ENCODE measurements at regions not wholly inside any gene's neighbourhood (a gene's known extent, or its start where the extent isn't known, plus 50 kb on each side); places are given as distances from the start of the nearest gene placed in this dataset.
"Not testable (repeated sequence)": the region's sequence is repeated elsewhere in the genome, so short reads cannot be mapped to it uniquely, and the experiment has no call there.

DNA sequence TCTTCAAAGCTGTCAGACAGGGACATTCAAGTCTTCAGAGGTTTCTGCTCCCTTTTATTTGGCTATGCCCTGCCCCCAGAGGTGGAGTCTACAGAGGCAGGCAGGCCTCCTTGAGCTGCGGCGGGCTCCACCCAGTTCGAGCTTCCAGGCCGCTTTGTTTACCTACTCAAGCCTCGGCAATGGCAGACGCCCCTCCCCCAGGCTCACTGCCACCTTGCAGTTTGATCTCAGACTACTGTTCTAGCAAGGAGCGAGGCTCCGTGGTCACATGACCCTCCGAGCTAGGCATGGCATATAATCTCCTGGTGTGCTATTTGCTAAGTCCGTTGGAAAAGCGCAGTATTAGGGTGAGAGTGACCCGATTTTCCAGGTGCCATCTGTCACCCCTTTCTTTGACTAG lies 462.6 kb upstream of the HS3ST5 start:
- DNase-seq (ENCODE audit: low read depth in 2 of 2) = not testable (repeated sequence)

DNA sequence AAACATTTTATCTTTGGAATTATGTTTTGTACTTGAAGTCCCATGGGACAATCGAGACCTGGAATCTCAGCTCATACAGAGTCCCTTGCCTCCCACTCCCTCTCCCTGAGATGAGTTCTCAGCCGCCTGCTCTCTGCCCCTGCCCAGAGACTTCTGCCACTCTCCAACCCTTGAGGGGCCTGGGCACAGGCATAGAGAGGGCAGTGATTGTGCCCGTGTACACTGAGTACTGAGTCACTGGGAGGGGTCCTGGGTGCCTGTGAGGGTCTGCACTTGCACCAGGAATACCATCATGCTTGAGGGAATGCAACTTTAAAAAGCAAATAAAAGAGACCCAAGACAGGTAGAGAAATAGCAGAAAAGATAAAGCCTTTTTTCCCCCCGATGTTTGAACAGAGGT lies 453.8 kb upstream of the HS3ST5 start:
- DNase-seq (ENCODE audit: low read depth in 2 of 2) = no peak

DNA sequence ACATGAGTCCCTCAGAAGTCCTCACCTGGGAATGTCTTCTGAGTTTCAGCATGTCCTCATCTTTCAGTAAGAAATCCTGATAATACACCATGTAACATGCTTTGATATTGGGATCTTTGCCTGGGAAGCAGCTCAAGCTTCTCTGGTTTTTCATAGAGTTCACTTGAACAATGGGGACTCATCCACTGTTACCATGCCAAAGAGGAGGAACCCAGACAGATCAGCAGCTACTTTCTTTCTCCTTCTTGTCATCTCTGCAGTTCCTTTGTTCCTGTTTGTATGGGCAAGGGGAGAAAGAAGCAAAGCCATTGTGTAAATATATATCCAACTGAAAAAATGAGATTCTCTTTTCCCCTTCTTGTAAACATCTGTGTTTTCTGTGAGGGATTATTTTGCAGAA lies 450.6 kb upstream of the HS3ST5 start:
- no peak for DNase-seq (ENCODE audit: low read depth in 2 of 2)

DNA sequence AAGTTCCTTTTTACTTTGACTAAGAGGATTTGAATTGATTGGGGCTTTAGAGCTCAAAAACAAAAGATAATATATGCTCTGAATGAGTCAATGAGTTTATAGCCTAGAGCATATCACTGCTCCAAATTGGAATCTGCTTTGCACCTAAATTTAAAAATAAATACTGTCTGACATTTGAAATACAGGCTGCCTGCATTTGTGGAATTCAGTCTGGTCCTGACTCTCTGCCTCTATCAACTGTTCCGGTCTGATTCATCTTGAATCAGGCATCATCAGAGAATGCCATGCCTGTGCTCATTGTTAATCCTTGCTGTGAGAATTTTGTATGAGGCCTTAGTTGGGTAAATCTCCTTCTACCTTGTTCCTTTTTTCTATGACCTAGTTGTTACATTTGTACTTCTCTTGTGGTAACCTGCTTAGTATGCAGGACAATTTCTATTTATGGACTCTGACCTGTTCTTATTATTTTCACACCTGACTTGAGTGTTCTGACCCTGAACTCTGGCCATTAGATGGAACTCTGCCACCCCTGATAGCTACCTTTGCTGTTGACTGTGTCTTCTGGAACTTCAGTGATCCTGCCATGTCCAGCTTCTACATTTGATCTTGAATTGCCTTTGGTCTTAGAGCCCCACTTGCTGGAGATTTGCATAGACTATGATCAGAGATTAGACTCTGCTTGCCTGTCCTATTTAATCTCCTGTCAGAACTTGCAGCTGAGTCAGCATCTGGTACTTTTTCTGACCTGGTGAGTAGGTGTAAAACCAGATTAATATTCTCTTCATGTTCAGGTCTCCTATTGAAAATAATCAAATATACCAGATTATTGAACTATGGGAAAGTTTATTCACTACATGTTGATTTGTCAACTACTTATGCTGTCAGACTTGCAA lies 442.7 kb upstream of the HS3ST5 start:
- DNase-seq (ENCODE audit: low read depth in 2 of 2) = no peak

DNA sequence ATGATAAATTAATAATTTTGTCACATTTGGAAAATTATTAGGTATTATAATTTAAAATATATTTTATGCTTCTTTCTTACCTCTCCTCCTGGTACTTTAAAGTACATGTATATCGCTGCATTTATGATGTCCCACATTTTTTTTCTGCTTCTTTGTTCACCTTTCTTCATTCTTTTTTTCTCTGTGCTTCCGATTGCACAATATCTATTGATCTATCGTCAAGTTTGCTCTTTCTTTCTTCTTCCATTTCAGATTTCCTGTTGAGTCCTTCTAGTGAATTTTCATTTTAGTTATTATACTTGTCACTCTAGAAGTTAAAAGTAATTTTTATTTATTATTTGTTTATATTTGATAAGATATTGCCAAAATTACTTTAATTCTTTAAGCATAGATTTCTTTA lies 441.0 kb upstream of the HS3ST5 start:
- DNase-seq (ENCODE audit: low read depth in 2 of 2) = no peak

DNA sequence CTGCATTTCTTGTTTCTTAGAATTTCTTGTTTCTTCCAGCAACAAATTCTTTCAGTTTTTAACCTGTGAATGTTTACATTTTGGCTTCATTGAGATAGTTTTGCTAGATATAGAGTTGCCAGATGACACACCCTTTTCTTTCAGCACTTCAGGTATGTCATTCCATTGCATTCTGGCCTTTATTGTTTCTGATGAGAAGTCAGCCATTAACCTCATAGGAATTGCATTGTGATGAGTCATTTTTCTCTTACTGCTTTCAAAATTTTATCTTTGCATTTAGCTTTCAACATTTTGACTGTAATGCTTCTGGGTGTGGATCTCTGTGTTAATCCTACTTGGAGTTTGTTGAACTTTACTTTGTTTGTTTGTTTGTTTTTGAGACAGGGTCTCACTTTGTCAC lies 440.3 kb upstream of the HS3ST5 start:
- DNase-seq (ENCODE audit: low read depth in 2 of 2) = no peak

DNA sequence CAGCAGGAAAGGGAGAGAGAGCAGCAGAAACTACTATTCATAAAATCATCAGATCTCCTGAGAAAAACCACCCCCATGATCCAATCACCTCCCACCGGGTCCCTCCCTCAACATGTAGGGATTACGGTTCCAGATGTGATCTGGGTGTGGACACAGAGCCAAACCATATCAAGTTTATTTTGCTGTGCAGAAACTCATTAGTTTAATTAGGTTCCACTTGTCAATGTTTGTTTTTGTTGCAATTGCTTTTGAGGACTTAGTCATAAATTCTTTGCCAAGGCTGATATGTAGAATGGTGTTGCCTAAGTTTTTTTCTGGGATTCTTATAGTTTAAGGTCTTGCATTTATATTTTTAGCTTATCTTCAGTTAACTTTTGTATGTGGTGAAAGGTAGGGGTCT lies 422.0 kb upstream of the HS3ST5 start:
- DNase-seq (ENCODE audit: low read depth in 2 of 2) = no peak

DNA sequence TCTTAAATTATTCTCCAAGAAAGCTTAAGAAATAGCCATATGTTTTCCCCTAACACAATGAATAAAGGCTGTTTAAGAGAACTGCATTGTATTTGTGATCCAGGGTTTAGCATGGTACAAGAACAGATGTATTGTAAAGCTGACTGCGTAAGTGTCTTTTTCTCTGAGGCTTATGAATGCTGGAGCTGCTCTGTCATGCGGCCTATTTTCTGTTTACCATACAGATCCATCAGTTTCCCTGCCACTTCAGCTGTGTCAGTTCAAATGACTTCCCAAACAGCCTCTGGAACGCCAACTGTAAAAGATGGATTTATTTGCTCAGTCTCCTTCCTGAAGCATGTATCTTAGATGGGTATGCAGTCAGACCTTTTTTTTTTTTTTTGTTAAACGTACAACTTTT lies 419.3 kb upstream of the HS3ST5 start:
- DNase-seq (ENCODE audit: low read depth in 2 of 2) = no peak

DNA sequence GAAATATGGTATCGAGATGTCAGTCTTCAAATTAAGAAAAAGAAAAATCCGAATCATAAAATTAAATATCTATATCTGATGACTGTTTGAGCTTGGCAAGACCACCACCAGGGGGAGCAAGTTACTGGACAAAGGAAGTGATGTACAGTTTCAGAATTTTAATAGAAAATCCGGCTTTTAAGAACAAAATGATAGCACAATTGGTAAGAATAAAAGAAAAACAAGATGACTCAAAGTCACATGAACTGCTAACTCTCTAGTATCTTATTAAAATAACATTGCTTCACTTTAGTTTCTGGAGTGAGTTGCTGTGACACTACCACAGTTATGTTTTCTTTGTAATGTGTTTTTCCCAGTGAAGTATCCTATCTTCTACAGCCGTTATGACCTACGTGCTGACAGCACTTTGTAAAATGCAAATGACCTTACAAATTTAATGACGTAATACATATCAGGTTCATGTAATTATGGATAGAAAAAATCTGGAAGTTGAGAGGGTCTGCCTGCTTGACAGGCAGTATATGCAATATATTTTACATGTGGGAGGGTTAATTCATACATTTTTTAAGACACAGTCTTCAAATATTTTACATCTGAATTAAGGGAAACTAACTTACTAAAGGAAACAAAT lies 405.3 kb upstream of the HS3ST5 start:
- peak in 1 of 2 experiments; percentile 17 for DNase-seq (ENCODE audit: low read depth in 2 of 2)

DNA sequence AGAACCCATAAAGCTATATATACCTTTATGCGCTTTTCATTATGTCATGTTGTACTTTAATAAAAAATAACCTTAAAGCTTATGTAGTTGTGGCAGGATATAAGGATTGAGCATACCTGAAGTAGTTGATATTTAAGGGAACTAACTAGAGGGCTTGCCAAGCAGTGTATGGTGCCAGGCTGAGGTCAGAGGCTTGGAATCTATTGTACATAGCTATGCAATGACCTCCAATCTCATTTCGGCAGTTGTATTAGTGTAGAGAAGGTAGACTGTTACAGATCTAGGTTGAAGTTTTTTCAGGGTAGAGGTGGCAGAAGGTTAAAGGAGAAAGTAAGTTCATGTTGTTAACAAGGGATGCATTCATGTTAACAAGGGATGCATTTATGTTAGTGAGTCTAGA lies 397.7 kb upstream of the HS3ST5 start:
- DNase-seq (ENCODE audit: low read depth in 2 of 2) = no peak

DNA sequence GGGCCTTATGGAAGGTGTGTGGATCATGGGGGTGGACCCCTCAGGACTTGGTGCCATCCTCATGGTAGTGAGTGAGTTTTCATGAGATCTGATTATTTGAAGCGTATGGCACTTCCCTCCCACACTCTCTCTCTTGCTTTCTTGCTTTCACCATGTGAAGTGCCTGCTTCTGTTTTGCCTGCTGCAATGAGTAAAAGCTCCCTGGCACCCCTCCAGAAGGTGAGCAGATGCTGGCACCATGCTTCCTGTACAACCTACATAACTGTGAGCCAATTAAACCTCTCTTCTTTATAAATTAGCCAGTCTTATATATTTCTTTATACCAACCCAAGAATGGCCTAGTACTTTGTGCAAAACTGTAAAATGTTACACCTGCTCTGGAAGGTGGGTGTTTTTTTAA lies 396.8 kb upstream of the HS3ST5 start:
- no peak for DNase-seq (ENCODE audit: low read depth in 2 of 2)

DNA sequence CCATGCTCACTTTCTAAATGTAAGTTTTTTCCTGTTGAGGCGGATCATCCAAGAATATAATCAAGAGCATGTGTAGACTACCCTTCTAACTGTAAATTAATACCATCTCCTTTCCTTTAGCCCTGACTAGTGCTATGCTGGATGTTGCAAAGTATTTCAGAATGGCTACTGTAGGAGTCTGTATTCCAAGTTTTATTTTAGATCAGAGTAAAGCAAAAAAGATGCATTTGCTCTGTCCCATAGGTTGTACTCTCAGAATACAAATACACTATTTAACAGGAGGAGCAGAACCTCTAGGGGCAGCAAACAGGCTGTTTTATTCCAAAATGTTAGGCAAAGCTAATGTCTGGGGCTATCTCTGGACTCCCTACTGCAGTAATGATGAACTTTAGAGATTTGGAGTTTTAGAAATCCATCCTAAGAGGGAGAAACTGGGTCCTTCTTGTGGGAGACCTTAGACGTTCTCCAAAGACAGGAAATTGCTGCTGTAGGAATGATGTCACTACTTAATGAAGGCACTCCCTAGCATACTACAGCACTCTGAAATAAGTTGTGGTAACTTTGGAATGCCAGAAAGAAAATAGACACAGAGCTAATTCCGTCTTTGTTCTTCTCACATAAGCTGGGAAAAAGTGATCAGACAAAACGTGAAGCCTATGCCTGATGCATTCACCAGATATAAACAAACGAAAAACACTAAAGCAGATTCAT lies 392.4 kb upstream of the HS3ST5 start:
- DNase-seq (ENCODE audit: low read depth in 2 of 2) = no peak

DNA sequence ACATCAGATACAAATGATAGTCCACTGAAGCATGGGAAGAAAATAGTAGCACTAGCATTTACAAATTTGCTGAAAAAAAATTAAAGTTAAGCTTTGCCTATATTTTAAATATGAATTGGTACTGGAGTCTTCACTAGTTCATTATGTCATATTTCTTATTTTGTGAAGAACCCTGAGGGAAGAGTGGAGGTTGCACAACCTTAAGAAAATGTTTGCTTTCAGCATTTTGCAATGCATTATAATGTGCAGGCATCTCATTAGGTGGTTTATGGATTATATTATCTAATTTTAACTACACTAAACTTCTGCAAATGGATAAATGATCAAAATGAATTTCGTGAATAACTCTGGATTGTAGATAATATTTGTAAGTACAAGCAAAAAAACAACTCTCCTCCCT lies 390.8 kb upstream of the HS3ST5 start:
- DNase-seq (ENCODE audit: low read depth in 2 of 2) = no peak

DNA sequence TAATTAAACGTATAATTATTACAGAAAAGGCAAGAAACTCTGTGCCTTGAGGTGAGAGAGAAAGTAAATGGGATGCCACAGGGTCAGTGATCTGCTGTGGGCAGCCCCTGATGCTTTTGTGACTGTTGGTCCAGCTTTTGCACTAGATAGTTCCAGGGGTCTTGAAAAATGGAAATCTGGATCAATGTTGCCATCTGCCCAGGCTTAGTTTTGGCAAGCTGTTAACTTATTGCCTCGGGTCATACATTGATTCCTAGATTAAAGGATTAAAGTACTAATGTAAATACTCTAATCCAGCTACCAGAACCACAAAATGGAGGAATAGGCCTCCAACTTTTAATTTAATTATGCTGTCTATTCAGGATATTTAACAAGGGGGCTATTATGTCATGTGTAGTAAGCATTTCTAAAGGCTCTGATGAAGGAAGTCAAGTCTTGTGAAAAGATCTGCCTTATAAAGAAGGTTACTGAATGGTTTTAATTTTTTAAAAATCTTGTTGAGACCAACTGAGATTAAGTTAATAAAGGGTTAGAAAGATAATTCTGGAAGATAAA lies 376.0 kb upstream of the HS3ST5 start:
- no peak for DNase-seq (ENCODE audit: low read depth in 2 of 2)

DNA sequence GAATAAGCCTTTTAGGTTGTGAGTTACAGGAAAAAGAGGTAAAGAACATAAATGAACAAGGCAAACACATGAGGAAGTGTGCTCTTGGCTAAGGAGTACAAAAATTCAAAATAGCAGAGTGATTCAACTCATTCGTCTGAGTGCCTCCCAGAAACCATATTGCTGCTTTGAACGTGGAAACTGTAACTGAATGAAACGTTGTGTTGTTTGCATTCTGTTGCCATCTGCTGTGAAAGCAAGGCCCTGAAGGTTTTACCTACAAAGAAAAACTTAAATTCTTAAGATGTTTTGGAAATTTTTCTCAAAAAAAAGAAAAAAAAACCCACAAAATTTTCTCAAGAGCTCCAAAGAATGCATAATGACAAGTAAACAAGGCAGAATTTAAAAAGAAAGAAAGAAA lies 375.4 kb upstream of the HS3ST5 start:
- DNase-seq (ENCODE audit: low read depth in 2 of 2) = no peak

DNA sequence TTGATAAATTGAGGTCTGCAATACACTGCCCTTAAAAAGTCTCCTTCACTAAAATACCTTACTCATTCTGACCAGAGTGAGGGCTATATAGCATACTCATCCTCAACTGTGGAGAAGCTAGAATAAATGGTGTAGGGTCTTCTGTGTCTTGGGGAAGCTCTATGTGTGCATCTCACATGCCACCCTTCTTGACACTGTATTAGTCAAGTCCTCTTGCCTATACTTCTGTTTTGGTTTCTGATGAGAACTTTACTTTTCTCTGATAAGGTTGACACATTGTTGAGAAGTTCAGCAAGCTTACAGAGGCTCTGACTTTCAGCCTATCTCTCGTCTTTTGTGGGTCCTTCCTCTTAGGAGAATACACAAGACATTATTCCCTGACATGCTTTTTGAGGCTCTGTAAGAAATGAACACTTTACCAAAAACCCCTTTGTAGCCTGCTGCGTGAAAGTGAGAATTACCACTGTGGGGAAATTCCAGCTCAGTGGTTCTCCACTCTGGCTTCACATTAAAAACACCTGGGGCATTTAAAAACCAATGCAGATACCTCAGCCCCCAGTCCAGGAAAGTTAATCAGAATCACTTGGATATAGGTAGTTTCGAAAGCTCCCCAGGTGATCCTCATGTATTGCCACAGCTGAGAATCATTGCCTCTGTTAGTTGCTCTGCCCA lies 372.1 kb upstream of the HS3ST5 start:
- no peak for DNase-seq (ENCODE audit: low read depth in 2 of 2)

DNA sequence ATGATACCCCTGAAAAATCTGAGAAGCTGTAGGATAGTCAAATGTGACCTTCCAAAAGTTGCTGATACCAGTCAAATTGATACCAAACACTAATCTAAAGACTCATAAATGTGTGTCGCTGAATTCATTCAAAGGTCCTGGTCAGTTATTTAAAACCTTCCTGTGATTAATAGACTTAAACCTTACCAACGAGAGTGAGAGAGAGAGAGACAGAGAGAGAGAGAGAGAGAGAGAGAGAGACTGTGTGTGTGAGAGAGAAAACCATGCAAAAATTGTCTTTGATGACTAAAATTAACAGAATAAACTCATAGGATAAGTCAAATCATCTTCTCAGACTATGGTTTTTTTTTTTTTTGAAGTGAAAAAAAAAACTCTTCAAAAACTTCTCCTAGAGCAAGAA lies 370.9 kb upstream of the HS3ST5 start:
- no peak for DNase-seq (ENCODE audit: low read depth in 2 of 2)

DNA sequence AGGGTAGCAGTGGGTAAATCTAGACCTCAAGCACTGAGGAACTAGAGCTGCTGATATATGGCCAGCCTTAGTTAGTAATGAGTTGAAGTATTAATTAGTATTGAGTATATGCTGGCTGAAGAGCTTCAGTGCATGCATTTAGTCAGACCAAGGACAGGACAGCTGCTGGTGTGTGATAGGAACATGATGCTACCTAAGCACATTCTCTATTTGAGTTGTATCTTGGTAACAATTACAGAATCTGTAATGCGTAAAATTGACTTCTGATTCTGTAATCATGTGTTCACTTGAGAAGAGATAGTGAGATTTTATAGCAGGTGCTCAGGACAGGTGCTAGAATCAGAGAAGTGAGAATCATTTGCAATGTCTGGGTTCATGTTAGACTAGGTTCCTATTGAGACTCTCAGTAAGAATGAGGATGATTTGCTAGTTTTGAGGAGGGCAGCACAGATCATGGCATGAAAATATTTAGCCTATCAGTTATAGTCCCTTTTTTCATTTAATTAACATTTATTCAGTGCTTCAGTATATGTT lies 369.4 kb upstream of the HS3ST5 start:
- DNase-seq (ENCODE audit: low read depth in 2 of 2) = no peak

DNA sequence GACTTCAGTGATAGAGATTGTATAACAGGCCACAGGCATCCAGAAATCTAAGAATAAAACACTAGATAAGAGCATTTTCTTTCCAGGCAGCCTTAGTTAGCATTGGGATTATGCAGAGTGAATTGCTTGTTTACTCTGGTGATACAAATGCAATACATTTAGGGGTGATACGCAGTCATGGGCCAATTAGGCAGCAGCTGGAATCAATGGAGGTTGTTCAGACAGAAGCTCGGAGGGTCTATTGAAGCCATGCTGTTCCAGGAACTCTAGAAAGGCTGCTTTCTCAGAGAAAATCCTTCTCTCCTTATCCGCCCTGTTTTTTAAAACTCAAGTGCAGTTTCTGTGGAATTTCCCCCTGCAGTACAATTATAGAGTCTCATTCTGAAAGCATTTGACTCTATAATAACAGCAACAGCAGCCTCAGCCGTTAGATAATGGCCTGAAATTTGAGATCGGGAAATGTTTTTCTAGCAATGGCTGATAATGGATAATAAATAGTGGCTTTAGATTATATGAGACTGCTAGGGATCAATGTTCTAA lies 364.3 kb upstream of the HS3ST5 start:
- no peak for DNase-seq (ENCODE audit: low read depth in 2 of 2)

DNA sequence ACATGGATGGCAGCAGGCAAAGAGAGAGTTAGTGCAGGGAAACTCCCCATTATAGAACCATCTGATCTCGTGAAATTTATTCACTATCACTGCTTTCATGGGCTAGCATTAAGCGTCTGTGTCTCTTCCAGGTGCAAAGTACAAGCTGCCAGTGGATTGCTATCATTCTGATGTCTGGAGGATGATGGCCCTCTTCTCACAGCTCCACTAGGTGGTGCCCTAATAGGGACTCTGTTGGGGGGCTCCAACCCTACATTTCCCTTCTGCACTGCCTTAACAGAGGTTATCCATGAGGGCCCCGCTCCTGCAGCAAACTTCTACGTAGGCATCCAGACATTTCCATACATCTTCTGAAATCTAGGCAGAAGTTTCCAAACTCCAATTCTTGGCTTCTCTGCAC lies 347.8 kb upstream of the HS3ST5 start:
- DNase-seq (ENCODE audit: low read depth in 2 of 2) = no peak

DNA sequence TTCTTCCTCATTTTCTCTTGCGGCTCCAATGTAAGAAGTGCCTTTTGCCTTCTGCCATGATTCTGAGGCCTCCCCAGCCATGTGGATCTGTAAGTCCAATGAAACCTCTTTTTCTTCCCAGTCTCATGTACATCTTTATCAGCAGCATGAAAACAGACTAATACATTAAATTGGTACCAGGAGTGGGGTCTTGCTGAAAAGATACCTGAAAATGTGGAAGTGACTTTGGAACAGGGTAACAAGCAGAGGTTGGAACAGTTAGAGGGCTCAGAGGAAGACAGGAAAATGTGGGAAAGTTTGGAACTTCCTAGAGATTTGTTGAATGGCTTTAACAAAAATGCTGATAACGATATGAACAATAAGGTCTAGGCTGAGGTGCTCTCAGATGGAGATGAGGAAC lies 316.7 kb upstream of the HS3ST5 start:
- no peak for DNase-seq (ENCODE audit: low read depth in 2 of 2)
